ENCODE measurements at regions not wholly inside any gene's neighbourhood (a gene's known extent, or its start where the extent isn't known, plus 50 kb on each side); places are given as distances from the start of the nearest gene placed in this dataset.
"Not testable (repeated sequence)": the region's sequence is repeated elsewhere in the genome, so short reads cannot be mapped to it uniquely, and the experiment has no call there.

DNA sequence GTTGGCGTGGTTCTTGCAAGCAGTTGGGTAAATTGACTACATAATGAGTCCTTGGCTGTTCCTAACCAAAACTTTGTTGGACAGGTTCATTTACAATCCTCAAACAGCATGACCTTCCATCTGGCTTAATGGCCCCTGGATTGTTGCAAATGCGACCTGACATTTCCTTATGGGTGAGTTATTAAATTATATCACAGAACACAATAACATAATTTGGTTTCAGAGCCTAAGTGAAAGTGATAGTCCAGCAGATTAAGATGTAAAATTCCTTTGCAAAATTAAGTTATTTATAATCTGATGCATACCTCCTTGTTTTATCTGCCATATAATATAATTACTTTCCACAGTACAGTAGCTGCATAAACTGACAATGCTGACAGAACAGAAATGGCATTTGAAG, 224.4 kb downstream of the TUSC1 start:
- H3K36me3 ChIP-seq (ENCODE audit: control insufficient read depth, insufficient read depth, low read length) = no peaks in the 10 kb centered on the region
- FAIRE-seq (no peak), DNase-seq (ENCODE audit: low read depth) (no peak)
- H3K27me3 ChIP-seq (ENCODE audit: control insufficient read depth, insufficient read depth, low read length) = no peaks in the 10 kb centered on the region
- no peak for TF ChIP-seq CTCF (IDR thresholded peaks at IDR 0.05; ENCODE audit: insufficient read depth, low read length, severe bottlenecking)
- no peak overlapping the region for H3K4me3 ChIP-seq (ENCODE audit: low read depth, low read length)

GRCh38 chr9:25449503-25449902, 228.7 kb downstream of the TUSC1 start:
- Histone ChIP-seq H3K36me3 (ENCODE audit: control insufficient read depth, insufficient read depth, low read length) (no peaks in the 10 kb centered on the region), H3K4me3 (ENCODE audit: low read depth, low read length) (no peak overlapping the region), H3K27me3 (ENCODE audit: control insufficient read depth, insufficient read depth, low read length) (no peaks in the 10 kb centered on the region)
- FAIRE-seq (no peak), DNase-seq (ENCODE audit: low read depth) (peak; percentile 41)
- no peak for TF ChIP-seq CTCF (IDR thresholded peaks at IDR 0.05; ENCODE audit: insufficient read depth, low read length, severe bottlenecking)

DNA sequence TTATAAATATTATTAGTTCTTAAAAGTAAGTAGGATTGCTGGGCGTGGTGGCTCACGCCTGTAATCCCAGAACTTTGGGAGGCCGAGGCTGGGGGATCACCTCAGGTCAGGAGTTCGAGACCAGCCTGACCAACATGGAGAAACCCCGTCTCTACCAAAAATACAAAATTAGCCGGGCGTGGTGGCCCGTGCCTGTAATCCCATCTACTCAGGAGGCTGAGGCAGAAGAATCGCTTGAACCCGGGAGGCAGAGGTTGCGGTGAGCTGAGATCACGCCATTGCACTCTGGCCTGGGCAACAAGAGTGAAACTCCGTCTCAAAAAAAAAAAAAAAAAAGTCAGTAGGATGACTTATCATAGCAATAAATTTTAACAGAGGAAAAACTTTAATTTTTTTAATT, 232.5 kb downstream of the TUSC1 start:
- not testable (repeated sequence) for FAIRE-seq; H3K36me3 ChIP-seq (ENCODE audit: control insufficient read depth, insufficient read depth, low read length); DNase-seq (ENCODE audit: low read depth); H3K4me3 ChIP-seq (ENCODE audit: low read depth, low read length); H3K27me3 ChIP-seq (ENCODE audit: control insufficient read depth, insufficient read depth, low read length)

GRCh38 chr9:25442526-25442925, 235.7 kb downstream of the TUSC1 start:
- no peaks in the 10 kb centered on the region for H3K27me3 ChIP-seq (ENCODE audit: control insufficient read depth, insufficient read depth, low read length)
- FAIRE-seq (no peak), DNase-seq (ENCODE audit: low read depth) (no peak)
- no peak for TF ChIP-seq CTCF (IDR thresholded peaks at IDR 0.05; ENCODE audit: insufficient read depth, low read length, severe bottlenecking)
- no peaks in the 10 kb centered on the region for H3K36me3 ChIP-seq (ENCODE audit: control insufficient read depth, insufficient read depth, low read length)
- no peak overlapping the region for H3K4me3 ChIP-seq (ENCODE audit: low read depth, low read length)

DNA sequence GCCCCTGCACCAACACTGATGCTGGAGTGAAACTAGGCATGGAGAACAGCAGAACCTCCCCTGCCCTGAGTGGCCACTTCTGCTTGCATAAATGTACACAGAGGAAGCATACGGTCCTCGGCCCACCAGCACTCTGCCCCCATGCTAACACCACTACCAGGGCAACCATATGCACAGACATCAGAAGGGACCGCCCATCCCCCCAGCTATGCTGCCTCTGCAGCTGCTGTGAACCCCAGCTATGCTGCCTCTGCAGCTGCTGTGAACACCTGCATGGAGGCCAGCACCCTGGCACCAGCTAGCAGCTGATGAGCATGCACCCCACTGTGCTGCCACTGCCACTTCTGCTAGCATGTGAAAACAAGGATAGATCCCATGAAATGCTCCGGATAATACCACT, 250.3 kb downstream of the TUSC1 start:
- no peak overlapping the region for H3K4me3 ChIP-seq (ENCODE audit: low read depth, low read length)
- TF ChIP-seq CTCF (IDR thresholded peaks at IDR 0.05; ENCODE audit: insufficient read depth, low read length, severe bottlenecking) = no peak
- DNase-seq (ENCODE audit: low read depth) (no peak), FAIRE-seq (no peak)
- H3K36me3 ChIP-seq (ENCODE audit: control insufficient read depth, insufficient read depth, low read length) = no peaks in the 10 kb centered on the region
- H3K27me3 ChIP-seq (ENCODE audit: control insufficient read depth, insufficient read depth, low read length) = no peaks in the 10 kb centered on the region

DNA sequence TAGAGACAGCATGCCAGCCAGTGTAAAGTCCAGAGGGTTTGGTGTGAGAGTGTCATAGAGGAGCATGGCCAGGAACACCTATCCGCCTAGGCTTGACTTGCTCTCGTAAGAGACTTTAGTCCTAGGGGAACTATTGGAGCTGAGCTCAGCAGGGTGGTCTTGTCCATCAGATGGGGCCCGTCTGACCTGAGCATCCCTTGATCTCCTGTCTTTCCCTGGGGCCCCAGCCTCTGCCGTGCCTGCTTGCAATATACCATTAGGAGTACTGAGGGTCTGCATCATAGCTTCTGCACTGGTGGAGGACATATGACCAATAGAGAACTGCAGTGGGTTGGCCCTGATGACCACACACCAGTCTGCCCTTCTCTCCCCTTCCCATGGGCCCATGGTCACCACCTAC, 251.0 kb downstream of the TUSC1 start:
- FAIRE-seq (no peak), DNase-seq (ENCODE audit: low read depth) (no peak)
- H3K36me3 ChIP-seq (ENCODE audit: control insufficient read depth, insufficient read depth, low read length) = no peaks in the 10 kb centered on the region
- no peak overlapping the region for H3K4me3 ChIP-seq (ENCODE audit: low read depth, low read length)
- no peak for TF ChIP-seq CTCF (IDR thresholded peaks at IDR 0.05; ENCODE audit: insufficient read depth, low read length, severe bottlenecking)
- H3K27me3 ChIP-seq (ENCODE audit: control insufficient read depth, insufficient read depth, low read length) = no peaks in the 10 kb centered on the region

All from bronchial epithelial cell (primary cell).